ENCODE measurements at regions not wholly inside any gene's neighbourhood (a gene's known extent, or its start where the extent isn't known, plus 50 kb on each side); places are given as distances from the start of the nearest gene placed in this dataset.

DNA sequence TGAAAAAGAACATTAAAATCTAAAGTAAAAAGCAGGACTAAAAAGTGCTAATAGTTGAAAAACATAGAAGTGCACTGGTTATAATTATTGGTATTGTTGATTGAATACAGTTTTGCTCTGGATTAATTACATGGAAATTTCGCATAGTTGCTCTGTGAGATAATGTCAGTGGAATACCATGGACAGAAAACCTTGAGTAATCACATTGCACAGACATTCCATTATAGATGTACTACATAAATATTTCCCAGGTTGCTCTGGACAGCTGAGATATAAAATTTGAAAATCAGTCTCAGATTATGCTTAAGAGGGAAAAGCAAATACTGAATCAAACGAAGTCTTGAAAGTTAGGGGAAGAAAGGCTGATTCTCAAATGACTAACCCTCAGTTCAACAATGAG lies 439.3 kb upstream of the FLRT2 start:
- Histone ChIP-seq H4K20me1 (ENCODE audit: insufficient read depth, low read depth, low read length) (no peaks in the 10 kb centered on the region), H3K36me3 (ENCODE audit: insufficient read depth, low read length) (no peaks in the 10 kb centered on the region), H3K27ac (ENCODE audit: low read length) (no peak overlapping the region), H3K4me3 (ENCODE audit: low read length) (no peak overlapping the region), H3K4me2 (ENCODE audit: low read depth, low read length, poor library complexity, severe bottlenecking) (no peak overlapping the region), H3K9me3 (ENCODE audit: low read length) (peaks cover 30% of the 10 kb centered on the region), H3K79me2 (ENCODE audit: low read length) (no peaks in the 10 kb centered on the region), H3K27me3 (ENCODE audit: low read length) (no peaks in the 10 kb centered on the region), H2AFZ (ENCODE audit: low read length) (no peak overlapping the region), H3K4me1 (ENCODE audit: low read length) (no peaks in the 10 kb centered on the region), H3K9me2 (replicated peaks; ENCODE audit: insufficient read depth, low read length) (peaks cover 5% of the 10 kb centered on the region; the same call in 1 of the 2 replicates), H3K9ac (ENCODE audit: low read length) (no peak overlapping the region)
- DNase-seq: no peak

DNA sequence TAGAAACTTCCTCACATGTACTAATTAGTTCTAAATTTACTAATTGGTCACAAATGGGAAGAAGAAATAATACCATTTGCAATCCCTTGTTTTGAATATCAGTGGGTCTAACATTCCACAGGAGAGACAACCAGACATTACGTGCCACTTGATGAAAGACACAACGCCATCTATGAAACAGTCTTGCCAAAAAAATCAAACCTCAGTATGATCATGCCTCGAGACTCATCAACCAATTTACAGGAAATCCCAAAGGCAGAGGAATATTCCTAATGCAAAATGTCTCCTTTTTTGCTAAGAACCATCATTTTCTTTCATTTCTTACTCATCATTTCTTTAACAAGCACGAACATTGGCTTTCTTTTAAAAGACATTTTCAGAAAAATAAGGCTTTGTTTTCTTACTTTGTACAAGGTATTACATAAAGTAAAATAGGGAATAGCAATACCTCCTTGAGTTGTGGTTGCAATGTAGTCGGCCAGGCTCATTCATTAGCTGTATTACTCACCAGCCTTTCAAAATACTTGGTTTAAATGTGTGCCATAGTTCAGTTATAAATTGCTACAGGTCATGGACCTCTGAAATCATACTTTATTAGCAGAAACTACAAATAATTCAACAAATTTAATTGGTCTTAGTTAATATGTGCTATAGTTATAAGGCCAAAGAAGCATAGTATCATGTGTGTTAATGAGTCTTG lies 436.2 kb upstream of the FLRT2 start:
- H3K4me3 ChIP-seq (ENCODE audit: low read length): no peak overlapping the region
- no peaks in the 10 kb centered on the region for H4K20me1 ChIP-seq (ENCODE audit: insufficient read depth, low read depth, low read length)
- H3K9ac ChIP-seq (ENCODE audit: low read length): no peak overlapping the region
- H3K79me2 ChIP-seq (ENCODE audit: low read length): no peaks in the 10 kb centered on the region
- no peaks in the 10 kb centered on the region for H3K36me3 ChIP-seq (ENCODE audit: insufficient read depth, low read length)
- no peak for DNase-seq
- H2AFZ ChIP-seq (ENCODE audit: low read length): no peak overlapping the region
- no peaks in the 10 kb centered on the region for H3K4me1 ChIP-seq (ENCODE audit: low read length)
- H3K9me2 ChIP-seq (replicated peaks; ENCODE audit: insufficient read depth, low read length): peaks cover 5% of the 10 kb centered on the region; the same call in 1 of the 2 replicates
- no peak overlapping the region for H3K27ac ChIP-seq (ENCODE audit: low read length)
- H3K4me2 ChIP-seq (ENCODE audit: low read depth, low read length, poor library complexity, severe bottlenecking): no peak overlapping the region
- no peaks in the 10 kb centered on the region for H3K27me3 ChIP-seq (ENCODE audit: low read length)
- H3K9me3 ChIP-seq (ENCODE audit: low read length): peaks cover 34% of the 10 kb centered on the region; the same call in 1 of the 2 replicates

DNA sequence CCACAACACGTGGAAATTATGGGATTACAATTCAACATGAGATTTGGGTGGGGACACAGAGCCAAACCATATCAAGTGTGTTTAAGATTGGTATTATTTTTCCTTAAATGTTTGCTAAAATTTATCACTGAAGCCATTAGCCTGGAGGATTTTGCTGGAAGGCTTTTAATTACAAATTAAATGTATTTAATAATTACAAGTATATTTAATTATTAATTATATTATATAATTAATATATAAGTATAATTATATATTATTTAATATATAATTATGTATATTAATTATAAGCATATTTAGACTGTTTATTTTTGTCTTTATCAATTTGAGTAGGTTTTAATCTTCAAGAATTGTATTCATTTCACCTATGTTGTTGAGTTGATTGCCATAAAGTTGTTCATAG lies 427.4 kb upstream of the FLRT2 start:
- H3K9me2 ChIP-seq (replicated peaks; ENCODE audit: insufficient read depth, low read length): no peaks in the 10 kb centered on the region
- no peak overlapping the region for H2AFZ ChIP-seq (ENCODE audit: low read length)
- no peak overlapping the region for H3K9ac ChIP-seq (ENCODE audit: low read length)
- no peaks in the 10 kb centered on the region for H3K27me3 ChIP-seq (ENCODE audit: low read length)
- H3K4me3 ChIP-seq (ENCODE audit: low read length): no peak overlapping the region
- H3K9me3 ChIP-seq (ENCODE audit: low read length): peaks cover 54% of the 10 kb centered on the region
- no peak for DNase-seq
- no peak overlapping the region for H3K27ac ChIP-seq (ENCODE audit: low read length)
- no peaks in the 10 kb centered on the region for H3K4me1 ChIP-seq (ENCODE audit: low read length)
- no peak overlapping the region for H3K4me2 ChIP-seq (ENCODE audit: low read depth, low read length, poor library complexity, severe bottlenecking)
- H3K36me3 ChIP-seq (ENCODE audit: insufficient read depth, low read length): no peaks in the 10 kb centered on the region
- no peaks in the 10 kb centered on the region for H3K79me2 ChIP-seq (ENCODE audit: low read length)
- H4K20me1 ChIP-seq (ENCODE audit: insufficient read depth, low read depth, low read length): no peaks in the 10 kb centered on the region

DNA sequence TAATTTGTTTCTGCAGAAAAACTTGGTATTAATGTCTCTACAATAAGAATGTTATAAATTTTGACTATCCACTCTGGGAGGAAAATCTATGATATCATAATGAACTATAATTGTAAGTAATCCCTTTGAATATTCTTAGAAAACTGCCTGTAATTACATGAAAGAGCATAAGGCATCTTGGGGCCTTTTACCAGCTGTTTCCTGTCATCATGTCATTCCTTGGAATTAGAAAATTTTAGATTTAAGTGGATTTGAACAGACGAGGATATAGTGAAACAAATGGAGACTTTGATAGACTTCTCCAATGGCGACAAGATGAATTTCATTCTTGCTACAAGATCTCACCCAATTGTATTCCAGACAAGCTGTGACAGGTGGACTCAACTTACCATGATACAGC lies 423.4 kb upstream of the FLRT2 start:
- no peaks in the 10 kb centered on the region for H3K27me3 ChIP-seq (ENCODE audit: low read length)

DNA sequence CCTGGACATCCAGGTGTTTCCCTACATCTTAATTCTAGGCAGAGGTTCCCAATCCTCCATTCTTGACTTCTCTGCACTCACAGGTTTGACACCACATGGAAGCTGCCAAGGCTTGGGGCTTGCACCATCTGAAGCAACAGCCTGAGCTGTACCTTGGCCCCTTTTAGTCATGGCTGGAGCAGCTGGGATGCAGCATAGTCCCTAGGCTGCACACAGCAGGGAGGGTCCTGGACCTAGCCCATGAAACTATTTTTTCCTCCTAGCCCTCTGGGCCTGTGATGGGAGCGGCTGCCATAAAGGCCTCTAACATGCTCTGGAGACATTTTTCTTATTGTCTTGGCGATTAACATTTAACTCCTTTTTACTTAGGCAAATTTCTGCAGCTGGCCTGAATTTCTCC lies 417.2 kb upstream of the FLRT2 start:
- H3K9ac ChIP-seq (ENCODE audit: low read length): no peak overlapping the region
- H3K27ac ChIP-seq (ENCODE audit: low read length): no peak overlapping the region
- H3K27me3 ChIP-seq (ENCODE audit: low read length): no peaks in the 10 kb centered on the region
- no peaks in the 10 kb centered on the region for H4K20me1 ChIP-seq (ENCODE audit: insufficient read depth, low read depth, low read length)
- no peak for DNase-seq
- no peaks in the 10 kb centered on the region for H3K36me3 ChIP-seq (ENCODE audit: insufficient read depth, low read length)
- H3K4me3 ChIP-seq (ENCODE audit: low read length): no peak overlapping the region
- H2AFZ ChIP-seq (ENCODE audit: low read length): no peak overlapping the region
- H3K4me2 ChIP-seq (ENCODE audit: low read depth, low read length, poor library complexity, severe bottlenecking): no peak overlapping the region
- no peaks in the 10 kb centered on the region for H3K79me2 ChIP-seq (ENCODE audit: low read length)
- no peaks in the 10 kb centered on the region for H3K9me2 ChIP-seq (replicated peaks; ENCODE audit: insufficient read depth, low read length)
- H3K9me3 ChIP-seq (ENCODE audit: low read length): peaks cover 41% of the 10 kb centered on the region
- H3K4me1 ChIP-seq (ENCODE audit: low read length): no peaks in the 10 kb centered on the region

More for the DNA sequence above, 423.4 kb upstream of the FLRT2 start:
- H4K20me1 ChIP-seq (ENCODE audit: insufficient read depth, low read depth, low read length): no peaks in the 10 kb centered on the region
- no peak overlapping the region for H3K27ac ChIP-seq (ENCODE audit: low read length)
- H2AFZ ChIP-seq (ENCODE audit: low read length): no peak overlapping the region
- no peak overlapping the region for H3K4me2 ChIP-seq (ENCODE audit: low read depth, low read length, poor library complexity, severe bottlenecking)
- H3K9me3 ChIP-seq (ENCODE audit: low read length): peaks cover 61% of the 10 kb centered on the region
- H3K36me3 ChIP-seq (ENCODE audit: insufficient read depth, low read length): no peaks in the 10 kb centered on the region
- no peaks in the 10 kb centered on the region for H3K79me2 ChIP-seq (ENCODE audit: low read length)
- no peak for DNase-seq
- H3K4me1 ChIP-seq (ENCODE audit: low read length): no peaks in the 10 kb centered on the region
- no peaks in the 10 kb centered on the region for H3K9me2 ChIP-seq (replicated peaks; ENCODE audit: insufficient read depth, low read length)
- H3K4me3 ChIP-seq (ENCODE audit: low read length): no peak overlapping the region
- H3K9ac ChIP-seq (ENCODE audit: low read length): no peak overlapping the region

DNA sequence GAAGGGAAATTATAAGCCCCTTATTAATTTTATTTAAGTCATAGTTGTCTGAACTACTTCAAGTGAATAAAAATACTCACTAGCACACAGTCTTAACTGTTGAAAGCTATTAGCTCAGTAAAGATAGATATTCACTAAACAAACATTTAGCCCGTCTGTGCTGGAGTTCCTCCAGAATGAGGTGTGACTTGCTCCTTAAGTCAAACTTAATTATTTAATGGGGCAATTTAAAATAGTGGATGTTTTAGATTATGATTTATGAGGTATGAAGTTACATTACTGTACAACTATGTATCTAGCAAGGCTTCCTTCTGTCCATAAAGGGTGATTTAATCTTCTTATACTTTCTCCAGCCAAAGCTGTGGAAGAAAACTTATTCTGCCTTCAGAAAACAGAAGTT lies 414.0 kb upstream of the FLRT2 start:
- Histone ChIP-seq H3K9me2 (replicated peaks; ENCODE audit: insufficient read depth, low read length) (no peaks in the 10 kb centered on the region), H3K4me3 (ENCODE audit: low read length) (no peak overlapping the region), H3K27ac (ENCODE audit: low read length) (no peak overlapping the region), H3K4me1 (ENCODE audit: low read length) (no peaks in the 10 kb centered on the region), H4K20me1 (ENCODE audit: insufficient read depth, low read depth, low read length) (no peaks in the 10 kb centered on the region), H3K4me2 (ENCODE audit: low read depth, low read length, poor library complexity, severe bottlenecking) (no peak overlapping the region), H3K9me3 (ENCODE audit: low read length) (peaks cover 31% of the 10 kb centered on the region), H3K27me3 (ENCODE audit: low read length) (no peaks in the 10 kb centered on the region), H3K79me2 (ENCODE audit: low read length) (no peaks in the 10 kb centered on the region), H2AFZ (ENCODE audit: low read length) (no peak overlapping the region), H3K36me3 (ENCODE audit: insufficient read depth, low read length) (no peaks in the 10 kb centered on the region), H3K9ac (ENCODE audit: low read length) (no peak overlapping the region)
- no peak for DNase-seq

DNA sequence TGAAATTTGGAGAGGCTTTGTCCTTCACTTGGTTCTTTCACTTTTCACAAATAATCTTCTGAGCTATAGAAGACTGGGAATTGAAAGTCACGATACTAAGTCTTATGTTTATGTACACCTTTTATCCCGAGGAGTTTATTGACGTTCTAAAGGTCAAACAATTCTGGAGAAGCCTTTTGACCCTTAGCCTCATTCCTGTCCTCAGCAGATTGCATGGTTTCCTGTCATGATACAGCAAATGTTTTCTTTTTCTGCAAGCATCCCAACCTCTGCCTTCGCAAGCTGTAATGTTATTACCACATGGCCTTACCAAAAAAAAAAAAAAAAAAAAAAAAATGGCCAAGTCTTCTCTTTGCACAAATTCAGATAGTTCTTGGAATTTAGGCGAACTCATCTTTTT lies 411.7 kb upstream of the FLRT2 start:
- Histone ChIP-seq H3K4me2 (ENCODE audit: low read depth, low read length, poor library complexity, severe bottlenecking) (no peak overlapping the region), H3K9me2 (replicated peaks; ENCODE audit: insufficient read depth, low read length) (no peaks in the 10 kb centered on the region), H3K79me2 (ENCODE audit: low read length) (no peaks in the 10 kb centered on the region), H3K4me1 (ENCODE audit: low read length) (no peaks in the 10 kb centered on the region), H3K36me3 (ENCODE audit: insufficient read depth, low read length) (no peaks in the 10 kb centered on the region), H3K27ac (ENCODE audit: low read length) (no peak overlapping the region), H2AFZ (ENCODE audit: low read length) (no peak overlapping the region), H3K9me3 (ENCODE audit: low read length) (peaks cover 25% of the 10 kb centered on the region), H4K20me1 (ENCODE audit: insufficient read depth, low read depth, low read length) (no peaks in the 10 kb centered on the region), H3K9ac (ENCODE audit: low read length) (no peak overlapping the region), H3K27me3 (ENCODE audit: low read length) (no peaks in the 10 kb centered on the region), H3K4me3 (ENCODE audit: low read length) (no peak overlapping the region)
- no peak for DNase-seq

DNA sequence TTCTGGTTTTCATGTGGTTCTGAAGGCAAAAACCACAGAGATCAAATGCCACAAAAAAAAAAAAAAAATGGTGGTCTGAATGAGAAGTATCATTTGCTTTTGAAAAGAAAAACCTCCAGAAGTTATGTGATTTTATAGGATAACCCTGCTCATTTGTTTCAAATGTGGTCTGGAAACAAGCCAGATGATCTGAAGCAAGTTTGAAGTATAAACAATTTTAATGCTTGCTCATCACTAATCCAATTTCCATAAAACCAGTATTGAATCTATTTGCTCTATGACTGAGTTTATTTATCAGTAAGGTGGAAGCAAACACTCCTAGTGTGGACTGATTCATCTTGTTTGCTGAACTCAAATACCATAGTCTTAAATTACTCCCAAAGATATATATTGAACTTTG lies 407.3 kb upstream of the FLRT2 start:
- H3K27ac ChIP-seq (ENCODE audit: low read length): no peak overlapping the region
- no peak overlapping the region for H3K4me2 ChIP-seq (ENCODE audit: low read depth, low read length, poor library complexity, severe bottlenecking)
- H3K9ac ChIP-seq (ENCODE audit: low read length): no peak overlapping the region
- peaks cover 15% of the 10 kb centered on the region for H3K9me3 ChIP-seq (ENCODE audit: low read length)
- H4K20me1 ChIP-seq (ENCODE audit: insufficient read depth, low read depth, low read length): no peaks in the 10 kb centered on the region
- no peaks in the 10 kb centered on the region for H3K9me2 ChIP-seq (replicated peaks; ENCODE audit: insufficient read depth, low read length)
- H3K27me3 ChIP-seq (ENCODE audit: low read length): no peaks in the 10 kb centered on the region
- H2AFZ ChIP-seq (ENCODE audit: low read length): no peak overlapping the region
- H3K4me1 ChIP-seq (ENCODE audit: low read length): no peaks in the 10 kb centered on the region
- H3K36me3 ChIP-seq (ENCODE audit: insufficient read depth, low read length): no peaks in the 10 kb centered on the region
- H3K79me2 ChIP-seq (ENCODE audit: low read length): no peaks in the 10 kb centered on the region
- H3K4me3 ChIP-seq (ENCODE audit: low read length): no peak overlapping the region
- DNase-seq: no peak
